Mesendoderm (in vitro differentiated cells): ENCODE measurements at regions not wholly inside any gene's neighbourhood (a gene's known extent, or its start where the extent isn't known, plus 50 kb on each side); places are given as distances from the start of the nearest gene placed in this dataset.

Source experiments
- DNase-seq: peaks from one replicate; pipeline ENCODE4 v3.0.0; 2013
- H2AK5ac ChIP-seq: 2 replicates; pipeline ENCODE4 v1.6.1; 2013; ENCODE audit warnings: low read length, inconsistent platforms
- H2BK120ac ChIP-seq: 2 replicates; pipeline ENCODE4 v1.6.1; 2013; ENCODE audit warnings: low read depth, mild to moderate bottlenecking, low read length, moderate library complexity, mixed read lengths
- H2BK15ac ChIP-seq: replicated peaks from 2 replicates; pipeline ENCODE4 v1.6.1; 2013; ENCODE audit warnings: low read depth, mild to moderate bottlenecking, moderate library complexity
- H2BK5ac ChIP-seq: 2 replicates; pipeline ENCODE4 v1.6.1; 2013; ENCODE audit warnings: low read length, inconsistent platforms
- H3K18ac ChIP-seq: 2 replicates; pipeline ENCODE4 v1.6.1; 2013; ENCODE audit warnings: mild to moderate bottlenecking, low read length, mixed read lengths
- H3K23ac ChIP-seq: one replicate; pipeline ENCODE4 v1.6.1; 2013; ENCODE audit warnings: low read length
- H3K27ac ChIP-seq: 2 replicates; pipeline ENCODE4 v1.5.1; 2013; ENCODE audit warnings: low read depth, mild to moderate bottlenecking, inconsistent platforms, low read length, moderate library complexity
- H3K27me3 ChIP-seq: 2 replicates; pipeline ENCODE4 v1.6.1; 2013; ENCODE audit warnings: low read length, control low read depth, mild to moderate bottlenecking, inconsistent platforms; ENCODE audit not compliant: insufficient read depth, poor library complexity
- H3K36me3 ChIP-seq: 2 replicates; pipeline ENCODE4 v1.6.1; 2013; ENCODE audit warnings: low read length, inconsistent platforms; ENCODE audit not compliant: control insufficient read depth, insufficient read depth
- H3K4ac ChIP-seq: one replicate; pipeline ENCODE4 v1.6.1; 2013; ENCODE audit warnings: low read depth, mild to moderate bottlenecking, low read length, moderate library complexity
- H3K4me1 ChIP-seq: 2 replicates; pipeline ENCODE4 v1.6.1; 2013; ENCODE audit warnings: low read depth, low read length, inconsistent platforms; ENCODE audit not compliant: control insufficient read depth
- H3K4me2 ChIP-seq: 2 replicates; pipeline ENCODE4 v1.6.1; 2013; ENCODE audit warnings: low read length
- H3K4me3 ChIP-seq: 2 replicates; pipeline ENCODE4 v1.5.1; 2013; ENCODE audit warnings: mild to moderate bottlenecking, low read length
- H3K56ac ChIP-seq: one replicate; pipeline ENCODE4 v1.6.1; 2013; ENCODE audit warnings: low read length
- H3K79me1 ChIP-seq: 2 replicates; pipeline ENCODE4 v1.6.1; 2013; ENCODE audit warnings: low read length, inconsistent platforms
- H3K79me2 ChIP-seq: 2 replicates; pipeline ENCODE4 v1.6.1; 2013; ENCODE audit warnings: mild to moderate bottlenecking, low read length; ENCODE audit not compliant: control insufficient read depth, insufficient read depth
- H3K9ac ChIP-seq: 2 replicates; pipeline ENCODE4 v1.6.1; 2013; ENCODE audit warnings: low read length, inconsistent platforms
- H4K5ac ChIP-seq: one replicate; pipeline ENCODE4 v1.6.1; 2013; ENCODE audit warnings: low read length
- H4K8ac ChIP-seq: one replicate; pipeline ENCODE4 v1.6.1; 2013; ENCODE audit warnings: low read depth, mild to moderate bottlenecking, control low read depth, low read length, moderate library complexity
- WGBS: extraction: QIAGEN DNeasy Blood & Tissue Kit; methylation state at CpG from one replicate; pipeline ENCODE4 v1.1.7; 2013; ENCODE audit warnings: low lambda C conversion rate, missing lambda C conversion rate; ENCODE audit not compliant: insufficient coverage; ENCODE audit errors: extremely low coverage; 5-methylcytosine and 5-hydroxymethylcytosine counted together

GRCh38 chr3:77868725-77869124, 828.8 kb downstream of the ROBO2 start:
- Histone ChIP-seq H3K56ac (no peak overlapping the region), H3K27ac (no peak overlapping the region), H3K23ac (no peak overlapping the region), H3K27me3 (no peaks in the 10 kb centered on the region), H3K79me2 (no peaks in the 10 kb centered on the region), H2BK120ac (no peak overlapping the region), H2BK5ac (no peak overlapping the region), H4K8ac (no peak overlapping the region), H3K4me3 (no peak overlapping the region), H3K4ac (no peak overlapping the region), H3K4me2 (no peak overlapping the region), H3K36me3 (no peaks in the 10 kb centered on the region), H3K18ac (no peak overlapping the region), H3K79me1 (no peaks in the 10 kb centered on the region), H2BK15ac (no peak overlapping the region), H3K4me1 (no peaks in the 10 kb centered on the region), H4K5ac (no peak overlapping the region), H2AK5ac (no peak overlapping the region), H3K9ac (no peak overlapping the region)
- 100% methylated on average over 2 of the region's 2 CpGs for WGBS
- no peak for DNase-seq

- Histone ChIP-seq H3K4me3 (no peak overlapping the region), H3K27ac (no peak overlapping the region), H3K9ac (no peak overlapping the region), H2BK15ac (no peak overlapping the region), H4K5ac (no peak overlapping the region), H3K27me3 (no peaks in the 10 kb centered on the region), H4K8ac (no peak overlapping the region), H3K36me3 (no peaks in the 10 kb centered on the region), H3K79me1 (no peaks in the 10 kb centered on the region), H2BK120ac (no peak overlapping the region), H2BK5ac (no peak overlapping the region), H3K18ac (no peak overlapping the region), H3K4ac (no peak overlapping the region), H3K4me1 (no peaks in the 10 kb centered on the region), H3K23ac (no peak overlapping the region), H3K79me2 (no peaks in the 10 kb centered on the region), H3K4me2 (no peak overlapping the region), H3K56ac (no peak overlapping the region), H2AK5ac (no peak overlapping the region)
- WGBS: no CpG with 5 or more reads among the region's 7 CpGs
- DNase-seq: no peak
Observed at GRCh38 chr3:77869423-77869822, 829.5 kb downstream of the ROBO2 start.

- Histone ChIP-seq H3K23ac (no peak overlapping the region), H4K5ac (no peak overlapping the region), H3K56ac (no peak overlapping the region), H3K18ac (no peak overlapping the region), H2AK5ac (no peak overlapping the region), H2BK5ac (no peak overlapping the region), H3K4ac (no peak overlapping the region), H3K4me2 (no peak overlapping the region), H3K27ac (no peak overlapping the region), H3K4me1 (no peaks in the 10 kb centered on the region), H2BK120ac (no peak overlapping the region), H3K9ac (no peak overlapping the region), H3K79me2 (no peaks in the 10 kb centered on the region), H3K4me3 (no peak overlapping the region), H4K8ac (no peak overlapping the region), H3K27me3 (no peaks in the 10 kb centered on the region), H3K36me3 (no peaks in the 10 kb centered on the region), H3K79me1 (no peaks in the 10 kb centered on the region), H2BK15ac (no peak overlapping the region)
- WGBS: no CpG with 5 or more reads among the region's 1 CpG
- no peak for DNase-seq
Observed at GRCh38 chr3:77871436-77871835, 831.5 kb downstream of the ROBO2 start.

- no peaks in the 10 kb centered on the region for H3K4me1 ChIP-seq
- H2AK5ac ChIP-seq: no peak overlapping the region
- no peaks in the 10 kb centered on the region for H3K36me3 ChIP-seq
- no peak overlapping the region for H3K56ac ChIP-seq
- no peak overlapping the region for H4K8ac ChIP-seq
- H3K79me2 ChIP-seq: no peaks in the 10 kb centered on the region
- no peak overlapping the region for H3K23ac ChIP-seq
- H3K18ac ChIP-seq: no peak overlapping the region
- no peaks in the 10 kb centered on the region for H3K27me3 ChIP-seq
- no peak overlapping the region for H2BK15ac ChIP-seq
- WGBS: no CpG with 5 or more reads among the region's 4 CpGs
- no peak overlapping the region for H3K4ac ChIP-seq
- no peaks in the 10 kb centered on the region for H3K79me1 ChIP-seq
- H3K4me3 ChIP-seq: no peak overlapping the region
- H2BK5ac ChIP-seq: no peak overlapping the region
- no peak overlapping the region for H2BK120ac ChIP-seq
- H3K27ac ChIP-seq: no peak overlapping the region
- no peak for DNase-seq
- no peak overlapping the region for H3K9ac ChIP-seq
- H4K5ac ChIP-seq: no peak overlapping the region
- H3K4me2 ChIP-seq: no peak overlapping the region
Observed at GRCh38 chr3:77873598-77873997, 833.7 kb downstream of the ROBO2 start.

DNA sequence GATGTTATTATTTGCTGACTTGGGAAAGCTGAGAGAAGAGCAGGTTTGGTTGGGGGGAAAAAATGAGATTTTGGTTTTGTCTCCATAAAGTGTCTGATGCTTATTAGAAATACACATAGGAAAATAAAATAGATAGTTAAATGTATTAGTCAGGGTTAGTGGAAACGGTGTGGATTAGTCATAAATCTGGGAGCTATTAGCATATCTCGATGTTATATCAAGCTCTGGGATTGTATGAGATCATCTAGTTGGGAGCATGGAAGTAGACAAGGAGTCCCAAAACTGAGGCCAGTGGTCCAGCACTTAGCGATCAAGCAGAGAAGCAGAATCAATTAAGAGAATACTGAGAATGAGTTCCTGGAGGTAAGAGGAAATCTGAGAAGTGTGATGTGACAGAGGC, 845.5 kb downstream of the ROBO2 start:
- no peaks in the 10 kb centered on the region for H3K36me3 ChIP-seq
- no peak overlapping the region for H4K8ac ChIP-seq
- H3K4me3 ChIP-seq: no peak overlapping the region
- no peak overlapping the region for H2BK120ac ChIP-seq
- no peaks in the 10 kb centered on the region for H3K4me1 ChIP-seq
- no peak overlapping the region for H2AK5ac ChIP-seq
- H3K4ac ChIP-seq: no peak overlapping the region
- H3K18ac ChIP-seq: no peak overlapping the region
- no peak overlapping the region for H3K23ac ChIP-seq
- H3K79me2 ChIP-seq: no peaks in the 10 kb centered on the region
- no peak overlapping the region for H2BK15ac ChIP-seq
- WGBS: 100% methylated on average over 2 of the region's 3 CpGs
- no peak for DNase-seq
- no peak overlapping the region for H3K27ac ChIP-seq
- H3K79me1 ChIP-seq: no peaks in the 10 kb centered on the region
- H3K27me3 ChIP-seq: no peaks in the 10 kb centered on the region
- no peak overlapping the region for H3K9ac ChIP-seq
- H3K4me2 ChIP-seq: no peak overlapping the region
- no peak overlapping the region for H2BK5ac ChIP-seq
- H4K5ac ChIP-seq: no peak overlapping the region
- H3K56ac ChIP-seq: no peak overlapping the region

- Histone ChIP-seq H2BK5ac (no peak overlapping the region), H2AK5ac (no peak overlapping the region), H3K18ac (no peak overlapping the region), H3K4me3 (no peak overlapping the region), H3K36me3 (no peaks in the 10 kb centered on the region), H3K79me2 (no peaks in the 10 kb centered on the region), H3K79me1 (no peaks in the 10 kb centered on the region), H3K4me2 (no peak overlapping the region), H2BK120ac (no peak overlapping the region), H3K27me3 (no peaks in the 10 kb centered on the region), H4K5ac (no peak overlapping the region), H3K56ac (no peak overlapping the region), H3K4me1 (no peaks in the 10 kb centered on the region), H4K8ac (no peak overlapping the region), H3K9ac (no peak overlapping the region), H3K27ac (no peak overlapping the region), H3K4ac (no peak overlapping the region), H3K23ac (no peak overlapping the region), H2BK15ac (no peak overlapping the region)
- 100% methylated on average over 1 of the region's 3 CpGs for WGBS
- DNase-seq: no peak
Observed at GRCh38 chr3:77887611-77888010, 847.7 kb downstream of the ROBO2 start.
